NB4 (cell line): ENCODE measurements at regions not wholly inside any gene's neighbourhood (a gene's known extent, or its start where the extent isn't known, plus 50 kb on each side); places are given as distances from the start of the nearest gene placed in this dataset.

Experiments used
- DNase-seq: peaks from one replicate; pipeline ENCODE4 v3.0.0; 2010; ENCODE audit warnings: low read depth
- H3K4me3 ChIP-seq: one replicate; pipeline ENCODE4 v1.5.1; 2011; ENCODE audit warnings: mild to moderate bottlenecking, low read depth, low read length, moderate library complexity
- CTCF ChIP-seq: IDR thresholded peaks from one replicate; pipeline ENCODE4 v1.5.1; 2012; ENCODE audit warnings: low read depth, low read length
- MAX ChIP-seq: IDR thresholded peaks from 2 replicates; pipeline ENCODE4 v1.6.1; 2011; ENCODE audit warnings: low read depth, low read length
- MYC ChIP-seq: IDR thresholded peaks from 2 replicates; pipeline ENCODE4 v1.6.1; 2011; ENCODE audit warnings: low read depth, low read length
- POLR2A ChIP-seq: IDR thresholded peaks from 2 replicates; pipeline ENCODE4 v1.6.1; 2011; ENCODE audit warnings: mild to moderate bottlenecking; ENCODE audit not compliant: insufficient read length; ENCODE audit errors: extremely low read depth

GRCh38 chr2:67489396-67489795 is 92.3 kb downstream of the ETAA1 start:
- no peak overlapping the region for H3K4me3 ChIP-seq
- DNase-seq: no peak
- TF ChIP-seq MAX (no peak), MYC (no peak)

- H3K4me3 ChIP-seq: no peak overlapping the region
- no peak for DNase-seq
- TF ChIP-seq POLR2A (no peak), MYC (no peak), CTCF (no peak), MAX (no peak)
These were observed 101.8 kb downstream of the ETAA1 start for GRCh38 chr2:67498931-67499330.

- no peak for DNase-seq
- no peak overlapping the region for H3K4me3 ChIP-seq
- no peak for TF ChIP-seq MAX
- TF ChIP-seq CTCF: no peak
- TF ChIP-seq POLR2A: no peak
- no peak for TF ChIP-seq MYC
These were observed 102.9 kb downstream of the ETAA1 start for GRCh38 chr2:67499989-67500388.

- H3K4me3 ChIP-seq: no peak overlapping the region
- no peak for TF ChIP-seq CTCF
- TF ChIP-seq MAX: no peak
- TF ChIP-seq POLR2A: no peak
- TF ChIP-seq MYC: no peak
- no peak for DNase-seq
These were observed 103.4 kb downstream of the ETAA1 start for GRCh38 chr2:67500541-67500940.

- H3K4me3 ChIP-seq: no peak overlapping the region
- DNase-seq: no peak
- no peak for TF ChIP-seq MYC
- TF ChIP-seq MAX: no peak
- TF ChIP-seq POLR2A: no peak
- no peak for TF ChIP-seq CTCF
These were observed 105.4 kb downstream of the ETAA1 start for GRCh38 chr2:67502346-67503065.

GRCh38 chr2:67503066-67503795 is 106.1 kb downstream of the ETAA1 start:
- TF ChIP-seq MYC (no peak), CTCF (no peak), MAX (no peak), POLR2A (no peak)
- DNase-seq: no peak

More at GRCh38 chr2:67503066-67503795, 106.1 kb downstream of the ETAA1 start:
- no peak overlapping the region for H3K4me3 ChIP-seq
